Skin of body (tissue), 1 donor: ENCODE measurements at regions not wholly inside any gene's neighbourhood (a gene's known extent, or its start where the extent isn't known, plus 50 kb on each side); places are given as distances from the start of the nearest gene placed in this dataset.
A peak's percentile ranks its signal among the peaks of the same experiment; 100 is the strongest.
"Not testable (repeated sequence)": the region's sequence is repeated elsewhere in the genome, so short reads cannot be mapped to it uniquely, and the experiment has no call there.

Experiments used
- DNase-seq: peaks from one replicate; lab custom pipeline; 2025; lab: John Stamatoyannopoulos, UW

DNA sequence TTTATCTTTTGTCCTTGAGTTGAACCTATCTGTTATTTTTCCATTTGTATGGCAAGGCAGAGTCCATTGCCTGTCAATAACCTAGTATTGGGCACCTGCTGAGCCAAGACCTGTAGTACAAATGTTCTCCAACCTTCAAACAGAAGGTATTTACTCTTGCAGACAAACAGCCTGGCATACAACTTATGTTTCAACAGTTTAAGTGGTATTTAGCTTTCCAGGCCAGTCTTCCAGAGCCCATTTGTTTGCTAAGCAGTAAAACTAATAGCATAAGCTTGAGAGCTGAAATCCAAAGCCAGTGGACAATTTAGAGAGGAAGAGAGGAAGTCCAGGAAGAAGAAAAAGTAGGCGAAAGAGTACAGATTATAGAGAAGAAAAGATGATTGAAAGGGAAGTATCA, 979.3 kb downstream of the GLUD2 start:
- DNase-seq: no peak

DNA sequence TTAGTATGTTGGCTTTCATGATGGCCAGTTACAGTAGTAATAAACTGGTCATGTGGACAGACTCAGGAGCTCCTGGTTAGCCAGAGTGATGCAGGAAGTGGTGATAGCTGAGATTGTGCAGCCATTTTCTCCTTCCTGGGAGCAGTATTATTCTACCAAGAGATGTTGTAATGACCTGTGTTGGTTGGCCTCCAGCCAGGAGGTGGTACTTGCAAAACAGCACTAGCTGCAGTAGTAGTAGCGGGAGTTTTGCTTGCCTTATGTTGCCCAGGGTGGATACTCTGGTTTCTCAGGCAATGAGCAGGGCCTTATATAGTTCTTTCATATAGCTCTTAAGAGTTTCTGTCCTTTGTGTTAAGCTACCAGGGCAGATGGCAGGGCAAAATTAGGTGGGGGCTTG, 998.8 kb downstream of the GLUD2 start:
- no peak for DNase-seq

DNA sequence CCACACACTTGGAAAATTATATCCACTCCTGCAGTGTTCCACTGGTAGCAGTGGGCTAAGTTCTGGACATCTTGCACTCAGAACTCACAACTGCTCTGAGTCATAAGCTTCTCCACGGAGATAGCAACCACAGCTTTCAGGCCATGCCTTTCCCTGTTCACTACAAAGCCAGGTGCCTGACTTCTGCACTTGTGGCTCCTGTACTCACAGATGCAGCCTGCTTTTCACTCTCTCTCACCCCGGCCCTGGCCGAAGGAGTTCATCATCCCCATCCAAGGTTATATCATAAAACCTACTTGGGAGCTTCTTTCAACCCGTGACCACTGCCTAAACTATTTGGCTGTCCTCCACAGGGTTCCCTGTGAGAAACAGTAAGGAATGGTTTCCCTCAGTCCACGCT, 999.4 kb downstream of the GLUD2 start:
- DNase-seq: no peak

DNA sequence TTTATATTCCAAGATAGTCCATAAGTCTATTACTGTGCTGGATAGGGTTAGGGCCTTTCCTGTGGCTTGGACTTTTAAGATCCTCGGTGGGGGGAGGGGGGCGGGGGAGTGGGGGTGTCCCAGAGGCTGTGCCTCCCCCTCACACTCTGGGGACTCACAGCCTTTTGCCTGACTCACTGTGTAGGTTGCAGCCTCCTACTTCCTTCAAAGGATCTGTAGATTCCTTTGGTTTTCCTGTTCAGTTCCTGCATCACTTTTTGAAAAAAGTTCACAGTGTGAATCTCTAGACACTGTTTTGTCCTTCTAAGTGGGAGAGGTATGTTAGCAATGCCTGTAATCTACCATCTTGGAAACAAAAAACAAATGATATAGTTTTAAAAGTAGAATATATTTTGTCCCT, 999.9 kb downstream of the GLUD2 start:
- no peak for DNase-seq

DNA sequence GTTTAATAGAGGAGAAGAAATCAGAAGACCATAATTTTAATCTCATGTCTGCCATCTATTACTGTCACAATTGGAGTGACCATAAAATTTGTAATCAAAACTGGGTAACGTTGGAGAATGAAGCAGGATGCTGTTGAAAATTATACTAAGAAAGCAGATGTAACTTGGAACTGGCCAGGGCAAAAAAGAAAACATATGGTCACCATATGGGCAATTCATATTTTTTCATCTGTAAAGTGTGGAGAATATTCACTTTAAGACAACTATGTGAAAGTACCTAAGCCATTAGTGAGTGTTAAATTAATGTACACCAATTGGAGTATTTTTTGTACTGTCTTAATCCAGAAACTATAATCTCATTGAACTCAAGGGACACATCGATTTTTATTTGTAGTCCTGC, 1008.0 kb downstream of the GLUD2 start:
- DNase-seq: peak; percentile 1

DNA sequence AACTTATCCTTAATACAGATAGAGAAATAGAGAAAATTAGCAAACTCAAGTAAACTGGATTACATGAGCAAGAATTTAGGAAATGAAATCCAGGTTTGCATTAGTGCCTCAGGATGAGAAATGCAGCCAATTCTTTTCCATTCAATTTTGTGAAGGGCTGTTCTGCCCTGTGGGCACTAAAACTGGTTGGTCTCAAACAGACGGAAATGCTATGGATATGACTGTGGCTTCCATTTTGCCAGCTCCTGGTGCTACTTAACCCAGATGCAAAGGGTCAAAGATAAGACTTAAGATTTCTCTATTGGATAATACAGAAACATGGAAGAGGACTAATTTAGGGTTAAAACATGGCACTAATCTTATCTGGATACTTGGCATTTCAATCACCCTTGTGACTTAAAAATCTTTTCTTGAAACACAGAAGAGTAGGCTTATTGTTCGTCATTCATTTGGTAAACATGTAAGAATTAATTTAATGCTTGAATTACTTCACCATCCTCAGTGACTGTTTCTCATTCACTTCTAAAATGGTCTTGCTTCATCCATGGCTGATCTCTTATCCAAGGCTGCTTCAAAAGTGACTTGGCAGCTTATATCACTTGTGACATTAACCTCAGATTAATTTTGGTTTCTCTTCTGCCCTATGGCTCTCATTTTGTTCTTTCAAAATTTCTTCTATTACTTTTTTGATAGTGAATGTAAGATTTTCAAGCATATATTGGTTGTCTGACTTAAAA, 1008.7 kb downstream of the GLUD2 start:
- no peak for DNase-seq

DNA sequence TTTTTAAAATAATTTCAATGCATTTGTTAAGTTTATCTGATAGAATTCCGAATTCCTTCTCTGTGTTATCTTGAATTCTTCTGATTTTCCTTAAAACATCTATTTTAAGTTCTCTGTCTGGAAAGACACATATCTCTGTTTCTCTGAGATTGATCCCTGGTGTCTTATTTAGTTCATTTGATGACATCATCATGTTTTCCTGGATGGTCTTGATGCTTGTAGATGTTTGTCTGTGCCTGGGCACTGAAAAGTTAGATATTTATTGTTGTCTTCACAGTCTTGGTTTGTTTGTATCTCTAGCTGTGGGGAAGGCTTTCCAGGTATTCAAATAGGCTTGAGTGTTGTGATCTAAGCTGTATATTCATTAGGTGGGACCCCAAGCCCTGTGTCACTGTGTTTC, 1028.8 kb downstream of the GLUD2 start:
- no peak for DNase-seq

DNA sequence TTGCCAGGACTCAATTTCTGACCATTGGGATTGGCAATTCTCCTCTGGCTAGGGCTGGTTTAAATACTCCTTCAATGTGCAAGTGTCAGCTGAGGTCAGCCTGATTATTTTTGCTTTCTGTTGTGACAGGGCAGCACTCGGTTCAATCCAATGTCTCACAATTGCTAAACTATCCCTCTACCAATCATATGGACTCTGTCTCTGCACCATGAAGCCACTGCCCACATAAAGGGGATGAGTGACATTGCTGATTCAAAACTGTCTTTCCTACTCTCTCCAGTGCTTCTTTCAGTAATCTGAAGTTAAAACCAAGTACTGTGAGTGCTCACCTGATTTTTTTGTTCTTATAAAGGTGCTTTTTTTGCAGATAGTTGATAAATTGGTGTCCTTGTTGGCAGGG, 1030.7 kb downstream of the GLUD2 start:
- DNase-seq: no peak

DNA sequence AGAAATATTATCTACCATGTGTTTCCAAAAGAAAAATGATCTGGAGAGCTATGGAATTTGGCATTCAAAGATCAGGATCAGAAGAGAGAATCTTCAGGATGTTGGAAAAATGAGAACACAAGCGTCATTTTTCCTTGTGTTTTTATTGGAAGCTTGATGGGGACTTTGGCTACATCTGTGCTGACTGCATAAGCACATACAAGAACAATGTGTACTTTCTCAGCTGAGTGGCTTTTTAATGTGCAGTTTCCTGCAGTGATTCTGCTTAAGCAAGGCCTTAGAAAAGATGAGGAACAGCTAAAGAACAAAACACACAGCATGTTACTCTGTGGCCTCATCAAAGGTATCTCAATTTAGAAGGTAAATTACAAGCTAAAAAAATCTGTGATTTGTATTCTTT, 1039.9 kb downstream of the GLUD2 start:
- DNase-seq: peak; percentile 49

DNA sequence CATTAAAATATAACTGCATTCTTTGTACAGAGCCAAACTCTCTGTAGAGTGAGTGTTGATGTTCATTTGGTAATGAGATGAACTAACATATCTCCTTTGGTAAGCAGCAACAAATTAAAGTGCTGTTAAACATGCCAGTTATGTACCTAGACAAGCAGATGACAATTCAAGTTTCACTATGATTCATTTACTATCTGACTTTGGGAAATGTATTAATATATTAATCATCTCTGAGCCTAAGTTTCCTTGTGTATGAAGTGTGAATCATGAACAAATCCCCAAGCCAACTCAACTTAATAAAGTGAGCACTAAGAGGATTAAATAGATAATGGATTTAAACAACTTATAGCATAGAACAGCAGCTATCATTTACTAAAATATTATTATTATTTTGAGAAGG, 1044.2 kb downstream of the GLUD2 start:
- no peak for DNase-seq

DNA sequence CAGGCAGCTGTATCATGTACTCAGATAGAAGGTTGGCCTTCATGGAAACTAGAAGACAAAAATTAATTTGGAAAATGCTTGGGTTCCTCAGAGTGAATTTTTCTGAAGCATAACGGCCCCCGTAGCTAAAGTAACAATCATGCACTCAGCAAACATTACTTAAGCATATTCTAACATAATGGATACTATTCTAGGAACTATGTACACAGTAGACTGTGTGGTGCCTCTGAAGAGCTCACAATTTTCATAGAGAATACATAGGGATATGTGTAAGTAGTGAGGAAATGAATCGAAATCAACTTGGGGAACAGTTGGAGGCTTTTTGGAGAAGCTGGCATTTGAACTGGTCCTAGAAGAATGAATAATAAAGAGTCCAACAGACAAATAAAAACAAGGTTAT, 1045.0 kb downstream of the GLUD2 start:
- DNase-seq: no peak

DNA sequence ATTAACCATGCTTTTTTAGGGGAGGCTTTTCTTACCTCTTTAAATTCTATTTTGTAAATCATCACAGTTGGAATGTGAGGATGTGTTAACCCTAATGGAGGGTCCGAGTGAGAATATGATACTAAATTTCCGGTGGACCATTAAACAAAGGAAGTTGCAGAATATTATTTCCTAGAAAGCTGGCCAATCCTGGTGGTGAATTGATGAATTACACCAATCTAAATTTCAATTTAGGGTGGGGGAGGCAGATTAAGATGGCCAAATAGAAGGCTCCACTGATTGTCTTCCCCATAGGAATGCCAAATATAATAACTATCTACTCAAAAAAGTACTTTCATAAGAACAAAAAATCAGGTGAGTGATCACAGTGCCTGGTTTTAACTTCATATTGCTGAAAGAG, 1045.6 kb downstream of the GLUD2 start:
- DNase-seq: no peak

DNA sequence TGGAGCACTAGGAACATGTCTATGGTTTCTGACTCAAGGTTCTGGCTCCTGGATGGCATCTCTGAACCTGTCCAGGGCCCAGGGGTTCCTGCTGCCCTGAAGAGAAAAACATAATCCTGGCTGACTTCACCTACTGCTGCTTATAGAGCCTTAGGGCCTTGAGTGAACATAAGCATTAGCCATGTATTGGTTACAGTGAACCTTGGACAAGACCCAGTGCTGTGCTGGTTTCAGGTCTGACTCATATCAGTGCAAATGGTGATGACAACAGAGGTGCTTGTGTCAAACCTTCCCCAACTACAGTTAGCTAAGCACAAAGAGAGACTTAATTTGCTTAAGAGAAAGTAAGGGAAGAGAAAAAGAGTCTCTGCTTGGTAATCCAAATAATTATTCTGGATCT, 1047.2 kb downstream of the GLUD2 start:
- DNase-seq: no peak

DNA sequence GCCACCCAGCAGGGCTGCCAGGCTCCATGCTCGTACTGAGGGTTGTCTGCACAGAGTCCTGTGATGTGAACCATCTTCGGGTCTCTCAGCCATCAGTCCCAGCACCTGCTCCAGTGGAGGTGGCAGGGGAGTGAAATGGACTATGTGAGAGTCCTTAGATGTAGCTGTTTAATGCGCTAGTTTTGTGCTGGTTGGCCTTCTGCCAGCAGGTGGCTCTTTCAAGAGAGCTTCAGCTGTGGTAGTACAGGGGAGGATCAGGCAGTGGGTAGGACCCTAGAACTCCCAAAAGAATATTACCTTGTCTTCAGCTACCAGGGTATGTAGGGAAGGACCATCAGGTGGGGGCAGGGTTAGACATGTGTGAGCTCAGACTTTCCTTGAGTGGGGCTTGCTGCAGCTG, 1066.0 kb downstream of the GLUD2 start:
- no peak for DNase-seq

DNA sequence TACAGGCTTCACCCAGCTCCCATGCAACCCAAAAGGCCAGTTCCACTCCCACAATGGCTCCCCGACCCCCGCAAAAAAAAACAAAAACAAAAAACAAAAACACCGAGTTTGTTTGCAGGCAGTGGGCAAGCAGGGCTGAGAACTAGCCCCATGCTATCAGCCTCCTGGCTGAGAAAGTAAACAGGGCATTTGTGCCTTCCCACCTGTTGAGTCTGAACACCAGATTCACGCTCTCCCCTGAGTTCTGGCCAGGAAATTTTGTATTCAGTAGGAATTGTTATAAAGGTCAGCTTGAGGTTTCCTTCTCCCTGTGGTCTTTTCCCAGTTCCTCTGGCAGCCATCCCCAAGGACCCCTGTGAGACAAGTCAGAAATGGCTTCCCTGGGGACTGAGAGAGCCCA, 1066.5 kb downstream of the GLUD2 start:
- DNase-seq: no peak

DNA sequence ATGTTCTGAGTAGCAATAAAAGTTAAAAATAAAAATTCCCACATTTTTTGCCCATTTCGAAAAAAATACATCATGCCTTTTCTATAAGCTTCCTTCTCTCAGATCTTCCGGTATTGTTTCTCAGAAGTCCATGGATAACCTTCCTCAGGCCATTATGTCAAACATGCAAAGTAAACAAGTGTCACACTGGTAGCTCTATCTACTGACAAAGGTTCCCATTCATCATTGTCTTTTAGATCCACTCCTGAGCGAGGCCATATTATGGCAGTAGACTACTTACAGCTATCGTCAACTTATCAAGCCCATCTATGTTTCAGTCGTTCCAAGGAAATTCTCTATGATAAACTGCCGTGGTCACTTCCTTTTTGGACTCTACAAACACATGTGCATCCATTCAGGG, 1068.2 kb downstream of the GLUD2 start:
- no peak for DNase-seq

DNA sequence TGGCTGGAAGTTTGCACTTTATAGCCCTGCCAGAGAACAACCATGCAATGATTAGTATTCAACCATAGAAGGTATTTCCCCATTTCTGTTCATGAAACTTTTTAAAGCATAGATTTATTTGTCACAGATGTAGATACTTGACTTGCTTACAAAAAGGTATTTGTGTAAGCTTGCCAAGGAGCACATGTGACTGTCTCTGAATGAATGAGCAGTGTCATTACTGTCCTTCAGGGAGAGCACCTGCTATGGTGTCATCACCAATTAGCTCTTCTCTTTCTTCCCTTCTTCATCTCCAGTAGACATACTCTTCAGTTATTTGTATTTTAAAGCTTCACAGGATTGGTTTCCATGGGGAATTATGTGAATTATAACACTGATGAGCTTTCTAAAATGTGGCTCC, 1064.7 kb upstream of the GRIA3 start:
- no peak for DNase-seq

DNA sequence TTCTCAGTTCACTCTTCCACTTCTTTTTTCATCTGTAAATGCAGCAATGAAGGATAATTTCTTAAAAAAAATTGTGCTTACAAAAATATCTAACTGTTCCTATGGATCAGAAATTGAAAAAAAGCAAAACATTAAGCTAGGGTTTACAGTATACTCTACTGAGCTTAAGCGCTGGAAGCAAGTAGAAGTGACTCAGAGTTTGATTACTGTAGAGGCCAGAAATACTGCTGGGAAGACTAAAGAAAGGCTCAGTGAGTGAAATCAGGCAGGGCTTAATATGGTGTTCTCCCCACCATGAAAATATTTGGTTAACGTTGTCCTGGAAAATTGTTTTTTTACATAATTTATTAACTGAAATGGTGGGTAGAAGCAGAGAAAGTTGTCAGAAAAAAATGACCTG, 1061.8 kb upstream of the GRIA3 start:
- DNase-seq: no peak

DNA sequence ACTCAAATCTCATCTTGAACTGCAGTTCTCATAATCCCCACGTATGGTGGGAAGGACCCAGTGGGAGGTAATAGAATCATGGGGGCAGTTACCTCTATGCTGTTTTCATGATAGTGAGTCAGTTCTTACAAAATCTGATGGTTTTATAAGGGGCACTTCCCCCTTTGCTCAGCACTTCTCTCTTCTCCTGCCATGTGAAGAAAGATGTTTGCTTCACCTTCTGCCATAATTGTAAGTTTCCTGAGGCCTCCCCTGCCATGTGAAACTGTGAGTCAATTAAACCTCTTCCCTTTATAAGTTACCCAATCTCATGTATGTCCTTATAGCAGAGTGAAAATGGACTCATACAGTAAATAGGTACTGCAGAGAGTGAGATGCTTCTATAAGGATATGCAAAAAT, 1050.6 kb upstream of the GRIA3 start:
- no peak for DNase-seq

DNA sequence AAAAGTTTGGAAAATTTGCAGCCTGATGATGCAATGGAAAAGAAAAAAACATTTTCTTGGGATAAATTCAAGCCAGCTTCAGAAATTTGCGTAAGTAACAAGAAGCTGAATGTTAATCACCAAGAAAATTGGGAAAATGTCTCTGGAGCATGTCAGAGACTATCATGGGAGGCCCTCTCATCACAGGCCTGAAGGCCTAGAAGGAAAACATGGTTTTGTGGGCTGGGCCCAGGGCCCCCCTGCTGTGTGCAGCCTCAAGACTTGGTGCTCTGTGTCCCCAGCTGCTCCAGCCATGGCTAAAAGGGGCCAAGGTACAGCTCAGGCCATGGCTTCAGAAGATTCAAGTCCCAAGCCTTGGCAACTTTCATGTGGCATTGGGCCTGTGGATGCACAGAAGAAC, 1049.8 kb upstream of the GRIA3 start:
- DNase-seq: no peak

DNA sequence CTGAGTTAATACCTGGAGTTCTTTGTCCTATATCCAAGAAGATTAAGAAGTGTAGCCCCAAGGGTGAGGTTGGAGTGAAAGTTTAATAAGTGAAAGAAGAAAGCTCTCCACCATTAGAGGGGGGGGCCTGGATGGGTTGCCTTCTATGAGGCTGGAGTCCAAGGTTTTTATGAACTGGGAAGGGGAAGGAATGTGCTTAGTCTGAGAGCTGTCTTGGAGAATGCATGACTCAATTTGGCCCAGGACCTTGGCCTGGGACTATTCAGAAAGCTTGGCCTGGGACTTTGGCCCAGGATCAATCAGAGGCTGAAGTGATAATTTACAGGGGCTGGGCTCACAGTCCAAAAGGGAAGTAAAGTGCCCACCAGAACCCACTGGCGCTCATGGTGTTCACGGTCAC, 1049.0 kb upstream of the GRIA3 start:
- DNase-seq: peak; percentile 4

DNA sequence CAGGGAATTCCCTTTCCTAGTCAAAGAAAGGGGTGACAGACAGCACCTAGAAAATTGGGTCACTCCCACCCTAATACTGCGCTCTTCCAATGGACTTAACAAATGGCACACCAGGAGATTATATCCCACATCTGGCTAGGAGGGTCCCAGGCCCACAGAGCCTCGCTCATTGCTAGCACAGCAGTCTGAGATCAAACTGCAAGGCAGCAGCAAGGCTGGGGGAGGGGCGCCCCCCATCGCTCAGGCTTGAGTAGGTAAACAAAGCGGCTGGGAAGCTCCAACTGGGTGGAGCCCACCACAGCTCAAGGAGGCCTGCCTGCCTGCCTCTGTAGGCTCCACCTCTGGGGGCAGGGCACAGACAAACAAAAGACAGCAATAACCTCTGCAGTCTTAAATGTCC, 1043.9 kb upstream of the GRIA3 start:
- DNase-seq: not testable (repeated sequence)

DNA sequence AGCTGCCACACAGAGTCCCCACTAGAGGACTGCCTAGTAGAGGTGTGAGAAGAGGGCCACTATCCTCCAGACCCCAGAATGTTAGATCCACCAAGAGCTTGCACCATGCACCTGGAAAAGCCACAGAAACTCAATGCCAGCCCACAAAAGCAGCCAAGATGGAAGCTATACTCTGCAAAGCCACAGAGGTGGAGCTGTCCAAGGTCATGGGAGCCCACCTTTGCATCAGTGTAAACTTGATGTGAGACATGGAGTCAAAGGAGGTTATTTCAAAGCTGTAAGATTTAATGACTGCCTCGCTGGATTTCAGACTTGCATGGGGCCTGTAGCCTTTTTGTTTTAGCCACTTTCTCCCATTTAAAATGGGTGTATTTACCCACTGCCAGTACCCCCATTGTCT, 1030.1 kb upstream of the GRIA3 start:
- no peak for DNase-seq

DNA sequence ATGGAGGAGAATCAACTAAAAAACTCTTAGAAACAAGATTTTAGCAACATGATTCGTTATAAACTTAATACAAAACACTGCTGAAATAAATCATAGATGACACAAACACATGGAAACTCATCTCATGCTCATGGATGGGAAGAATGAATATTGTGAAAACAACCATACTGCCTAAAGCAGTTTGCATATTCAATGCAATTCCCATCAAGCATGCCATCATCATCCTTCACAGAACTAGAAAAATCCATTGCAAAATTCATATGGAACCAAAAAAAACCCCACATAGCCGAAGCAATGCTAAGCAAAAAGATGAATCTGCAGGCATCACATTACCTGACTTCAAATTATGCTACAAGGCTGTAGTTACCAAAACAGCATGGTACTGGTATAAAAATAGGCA, 1015.8 kb upstream of the GRIA3 start:
- DNase-seq: no peak
